GM19397 (cell line): ENCODE measurements at regions not wholly inside any gene's neighbourhood (a gene's known extent, or its start where the extent isn't known, plus 50 kb on each side); places are given as distances from the start of the nearest gene placed in this dataset.
A peak's percentile ranks its signal among the peaks of the same experiment; 100 is the strongest.

Experiments used
- ATAC-seq: cut with Tn5 transposase; IDR thresholded peaks from one replicate; pipeline ENCODE4 v1.9.1; 2021; ENCODE audit warnings: mild to moderate bottlenecking, moderate library complexity; ENCODE audit not compliant: unreplicated experiment

- ATAC-seq: no peak
Measured at GRCh38 chr6:26280407-26280806, 84.6 kb upstream of the BTN3A2 start.

GRCh38 chr6:26284537-26285142, 80.4 kb upstream of the BTN3A2 start:
- ATAC-seq: no peak

GRCh38 chr6:26285143-26286134, 79.6 kb upstream of the BTN3A2 start:
- ATAC-seq: peak; percentile 80

- ATAC-seq: no peak
Measured at GRCh38 chr6:26286168-26286877, 78.7 kb upstream of the BTN3A2 start.

- no peak for ATAC-seq
Measured at GRCh38 chr6:26288155-26288554, 76.8 kb upstream of the BTN3A2 start.

GRCh38 chr6:26290941-26291340, 74.1 kb upstream of the BTN3A2 start:
- ATAC-seq: no peak

- ATAC-seq: no peak
Measured at GRCh38 chr6:26292709-26293108, 72.3 kb upstream of the BTN3A2 start.

- ATAC-seq: no peak
Measured at GRCh38 chr6:26294302-26294701, 70.7 kb upstream of the BTN3A2 start.

GRCh38 chr6:26295691-26296555, 69.1 kb upstream of the BTN3A2 start:
- no peak for ATAC-seq

- no peak for ATAC-seq
Measured at GRCh38 chr6:26296556-26296856, 68.5 kb upstream of the BTN3A2 start.

- ATAC-seq: no peak
Measured at GRCh38 chr6:26296857-26297648, 67.9 kb upstream of the BTN3A2 start.

- no peak for ATAC-seq
Measured at GRCh38 chr6:26299286-26300042, 65.5 kb upstream of the BTN3A2 start.

- ATAC-seq: no peak
Measured at GRCh38 chr6:26300043-26300331, 65.0 kb upstream of the BTN3A2 start.

- no peak for ATAC-seq
Measured at GRCh38 chr6:26300359-26300758, 64.6 kb upstream of the BTN3A2 start.

GRCh38 chr6:26300828-26301227, 64.2 kb upstream of the BTN3A2 start:
- ATAC-seq: no peak

GRCh38 chr6:26301638-26302037, 63.4 kb upstream of the BTN3A2 start:
- no peak for ATAC-seq

- ATAC-seq: no peak
Measured at GRCh38 chr6:26302941-26303559, 61.9 kb upstream of the BTN3A2 start.

- ATAC-seq: no peak
Measured at GRCh38 chr6:26304213-26304796, 60.7 kb upstream of the BTN3A2 start.
